Fibroblast of mammary gland (primary cell): ENCODE measurements at regions not wholly inside any gene's neighbourhood (a gene's known extent, or its start where the extent isn't known, plus 50 kb on each side); places are given as distances from the start of the nearest gene placed in this dataset.
A peak's percentile ranks its signal among the peaks of the same experiment; 100 is the strongest.

Experiments
- DNase-seq: peaks from one replicate; pipeline ENCODE4 v3.0.0-alpha.2; 2010; ENCODE audit warnings: low read depth
- H3K4me3 ChIP-seq: 2 replicates; pipeline ENCODE4 v1.5.1; 2011; ENCODE audit warnings: low read depth, mild to moderate bottlenecking, low read length, moderate library complexity; ENCODE audit not compliant: control insufficient read depth
- TF ChIP-seq, protein P1 (sequence below): conservative IDR thresholded peaks from 2 replicates; pipeline ENCODE4 v1.5.1; 2011; ENCODE audit warnings: low read depth, low read length, inconsistent platforms; ENCODE audit not compliant: control insufficient read depth, insufficient read depth

DNA sequence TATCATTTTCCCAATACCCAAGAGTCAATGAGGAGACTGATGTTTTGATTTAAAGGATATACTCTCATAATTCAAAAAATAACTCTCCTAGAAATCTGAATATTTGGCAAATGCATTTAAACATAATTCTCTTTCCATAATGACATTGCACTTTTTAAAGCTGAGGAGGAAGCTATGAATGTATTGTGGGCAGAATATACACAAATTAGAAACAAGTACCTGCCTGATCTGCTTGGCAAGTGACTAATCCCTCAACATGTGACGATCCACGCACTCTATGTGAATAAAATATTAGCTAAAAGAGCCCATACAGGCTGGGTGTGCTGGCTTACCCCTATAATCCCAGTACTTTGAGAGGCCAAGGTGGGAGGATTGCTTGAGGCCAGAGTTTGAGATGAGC lies 88.3 kb upstream of the CCDC28A start:
- DNase-seq, result no peak
- TF ChIP-seq, protein P1, sequence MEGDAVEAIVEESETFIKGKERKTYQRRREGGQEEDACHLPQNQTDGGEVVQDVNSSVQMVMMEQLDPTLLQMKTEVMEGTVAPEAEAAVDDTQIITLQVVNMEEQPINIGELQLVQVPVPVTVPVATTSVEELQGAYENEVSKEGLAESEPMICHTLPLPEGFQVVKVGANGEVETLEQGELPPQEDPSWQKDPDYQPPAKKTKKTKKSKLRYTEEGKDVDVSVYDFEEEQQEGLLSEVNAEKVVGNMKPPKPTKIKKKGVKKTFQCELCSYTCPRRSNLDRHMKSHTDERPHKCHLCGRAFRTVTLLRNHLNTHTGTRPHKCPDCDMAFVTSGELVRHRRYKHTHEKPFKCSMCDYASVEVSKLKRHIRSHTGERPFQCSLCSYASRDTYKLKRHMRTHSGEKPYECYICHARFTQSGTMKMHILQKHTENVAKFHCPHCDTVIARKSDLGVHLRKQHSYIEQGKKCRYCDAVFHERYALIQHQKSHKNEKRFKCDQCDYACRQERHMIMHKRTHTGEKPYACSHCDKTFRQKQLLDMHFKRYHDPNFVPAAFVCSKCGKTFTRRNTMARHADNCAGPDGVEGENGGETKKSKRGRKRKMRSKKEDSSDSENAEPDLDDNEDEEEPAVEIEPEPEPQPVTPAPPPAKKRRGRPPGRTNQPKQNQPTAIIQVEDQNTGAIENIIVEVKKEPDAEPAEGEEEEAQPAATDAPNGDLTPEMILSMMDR, result no peak
- H3K4me3 ChIP-seq, result no peak overlapping the region

DNA sequence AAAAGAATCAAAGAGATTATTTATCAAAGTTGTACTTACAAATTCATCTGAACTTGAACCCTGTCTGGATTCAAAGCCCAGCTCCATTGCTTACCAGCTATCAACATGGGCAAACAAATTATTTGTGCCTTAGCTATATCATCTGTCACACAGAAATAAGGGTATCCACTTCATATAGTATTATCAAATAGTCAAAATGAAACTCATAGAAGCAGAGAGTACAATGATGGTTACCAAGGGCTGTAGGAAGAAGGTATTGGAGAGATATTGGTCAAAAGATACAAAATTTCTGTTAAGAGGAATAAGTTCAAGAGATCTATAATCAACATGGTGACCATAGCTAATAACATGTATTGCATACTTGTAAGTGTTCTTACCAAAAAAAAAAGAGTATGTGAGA lies 87.8 kb upstream of the CCDC28A start:
- TF ChIP-seq, protein P1, result no peak
- no peak for DNase-seq

DNA sequence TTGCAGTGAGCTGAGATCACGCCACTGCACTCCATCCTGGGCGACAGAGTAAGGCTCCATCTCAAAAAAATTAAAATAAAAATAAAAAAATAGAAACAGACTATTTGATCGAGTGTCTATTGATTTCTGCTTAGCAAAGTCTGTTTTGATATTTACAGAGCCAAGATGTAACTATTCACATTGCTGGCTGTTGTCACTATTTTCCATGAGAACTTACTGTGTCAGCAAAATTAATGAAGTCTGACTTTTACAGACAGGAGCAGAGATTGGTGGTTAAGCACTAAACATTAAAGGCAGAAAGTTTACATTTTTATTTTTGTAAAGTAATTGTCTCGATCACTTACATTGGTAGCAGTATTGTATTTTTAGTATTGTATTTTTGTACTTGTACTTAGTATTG lies 85.0 kb upstream of the CCDC28A start:
- TF ChIP-seq, protein P1, result no peak
- no peak for DNase-seq
- no peak overlapping the region for H3K4me3 ChIP-seq

More for the DNA sequence above, 87.8 kb upstream of the CCDC28A start:
- no peak overlapping the region for H3K4me3 ChIP-seq

DNA sequence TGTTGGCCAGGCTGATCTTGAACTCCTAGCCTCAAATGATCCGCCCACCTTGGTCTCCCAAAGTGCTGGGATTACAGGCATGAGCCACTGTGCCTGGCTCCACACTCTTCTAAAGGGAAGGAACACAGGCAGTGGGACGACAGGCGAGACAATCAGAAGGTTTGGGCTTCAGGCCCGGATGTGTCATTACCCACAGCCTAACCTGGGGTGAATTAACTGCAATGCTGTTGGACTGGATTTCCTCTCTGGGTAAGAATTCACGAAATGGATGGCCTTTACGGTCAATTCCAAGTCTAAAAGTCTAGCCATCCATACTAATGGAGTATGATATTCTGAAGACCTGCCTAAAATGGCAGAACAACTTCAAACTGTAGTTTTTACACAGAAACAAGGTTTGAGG lies 83.7 kb upstream of the CCDC28A start:
- peak; percentile 57 for DNase-seq
- no peak overlapping the region for H3K4me3 ChIP-seq
- TF ChIP-seq, protein P1, result no peak

DNA sequence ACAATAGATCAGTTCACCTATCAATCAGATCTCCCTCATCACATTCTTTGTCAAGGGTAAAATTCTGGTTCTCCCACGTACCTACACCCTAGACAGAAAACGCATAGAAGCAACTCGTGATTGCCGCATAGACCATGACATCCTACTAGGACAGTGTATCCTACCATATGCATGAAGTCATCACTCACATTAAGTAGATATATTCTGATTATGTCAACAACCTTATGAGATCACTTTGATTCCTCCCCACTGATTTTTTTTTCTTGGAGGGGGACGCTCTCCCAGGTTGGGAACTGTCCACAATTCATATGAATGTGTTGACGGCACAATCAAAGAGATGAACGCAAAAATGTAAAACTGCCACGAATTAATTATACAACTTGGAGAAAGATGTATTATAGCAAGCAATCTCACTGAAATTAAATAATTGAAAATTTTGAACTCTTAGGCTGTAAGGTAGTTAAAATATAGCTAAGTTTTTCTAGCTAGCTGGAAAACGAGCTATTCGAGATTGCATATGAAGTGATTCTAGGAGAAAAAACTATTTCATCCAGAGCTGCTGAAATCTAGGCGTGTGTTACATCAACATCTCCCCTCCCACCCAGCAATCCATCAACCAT lies 82.5 kb upstream of the CCDC28A start:
- DNase-seq, result no peak
- peak overlapping the region; percentile 67 for H3K4me3 ChIP-seq
- TF ChIP-seq, protein P1, result no peak

DNA sequence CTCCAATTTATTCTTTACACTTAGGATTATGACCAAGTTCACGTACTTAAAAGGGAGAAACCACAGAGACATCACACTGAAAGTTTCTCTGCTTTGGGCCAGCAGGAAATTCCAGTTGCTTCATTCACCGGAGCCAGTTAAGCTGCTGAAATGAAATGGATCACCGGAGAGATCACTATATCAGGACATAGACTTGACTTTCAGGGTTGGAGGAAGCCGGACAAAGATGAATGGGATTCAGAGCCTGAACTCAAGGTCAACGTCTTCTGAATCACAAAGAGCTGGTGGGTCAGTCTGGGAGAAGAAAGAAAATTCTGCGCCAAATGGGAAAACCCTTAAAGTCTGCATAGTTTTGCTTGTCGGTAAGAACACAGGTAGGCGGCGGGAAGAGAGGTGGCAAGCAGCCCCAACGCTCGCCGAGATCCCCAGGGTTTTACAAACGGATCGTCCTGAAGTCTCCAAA lies 81.9 kb upstream of the CCDC28A start:
- TF ChIP-seq, protein P1, result no peak
- peak; percentile 78 for DNase-seq
- H3K4me3 ChIP-seq, result peak overlapping the region; percentile 67
